ENCODE measurements at regions not wholly inside any gene's neighbourhood (a gene's known extent, or its start where the extent isn't known, plus 50 kb on each side); places are given as distances from the start of the nearest gene placed in this dataset.

- Histone ChIP-seq H3K27me3 (ENCODE audit: insufficient read depth, low read length) (no peaks in the 10 kb centered on the region), H3K4me3 (ENCODE audit: low read length) (no peak overlapping the region), H3K27ac (ENCODE audit: low read length) (no peak overlapping the region), H3K4me1 (ENCODE audit: insufficient read depth, low read length) (no peaks in the 10 kb centered on the region), H3K9ac (ENCODE audit: low read depth, low read length) (no peak overlapping the region), H3K9me3 (ENCODE audit: insufficient read depth, low read depth, low read length) (no peaks in the 10 kb centered on the region; the same call in 1 of the 2 replicates), H3K36me3 (ENCODE audit: insufficient read depth, low read depth, low read length) (no peaks in the 10 kb centered on the region)
These were observed 559.9 kb downstream of the EPM2A start for GRCh38 chr6:145175470-145175869.

GRCh38 chr6:145178391-145178790, 556.9 kb downstream of the EPM2A start:
- Histone ChIP-seq H3K9ac (ENCODE audit: low read depth, low read length) (no peak overlapping the region), H3K4me3 (ENCODE audit: low read length) (no peak overlapping the region), H3K4me1 (ENCODE audit: insufficient read depth, low read length) (no peaks in the 10 kb centered on the region), H3K36me3 (ENCODE audit: insufficient read depth, low read depth, low read length) (no peaks in the 10 kb centered on the region), H3K9me3 (ENCODE audit: insufficient read depth, low read depth, low read length) (no peaks in the 10 kb centered on the region; the same call in 1 of the 2 replicates), H3K27me3 (ENCODE audit: insufficient read depth, low read length) (no peaks in the 10 kb centered on the region), H3K27ac (ENCODE audit: low read length) (no peak overlapping the region)

- Histone ChIP-seq H3K27me3 (ENCODE audit: insufficient read depth, low read length) (no peaks in the 10 kb centered on the region), H3K4me1 (ENCODE audit: insufficient read depth, low read length) (peaks cover 3% of the 10 kb centered on the region; the same call in 1 of the 2 replicates), H3K9ac (ENCODE audit: low read depth, low read length) (no peak overlapping the region), H3K9me3 (ENCODE audit: insufficient read depth, low read depth, low read length) (no peaks in the 10 kb centered on the region), H3K36me3 (ENCODE audit: insufficient read depth, low read depth, low read length) (no peaks in the 10 kb centered on the region), H3K4me3 (ENCODE audit: low read length) (no peak overlapping the region), H3K27ac (ENCODE audit: low read length) (no peak overlapping the region)
These were observed 547.7 kb downstream of the EPM2A start for GRCh38 chr6:145187491-145188206.

- Histone ChIP-seq H3K9me3 (ENCODE audit: insufficient read depth, low read depth, low read length) (no peaks in the 10 kb centered on the region), H3K9ac (ENCODE audit: low read depth, low read length) (no peak overlapping the region), H3K4me3 (ENCODE audit: low read length) (no peak overlapping the region), H3K27me3 (ENCODE audit: insufficient read depth, low read length) (no peaks in the 10 kb centered on the region), H3K27ac (ENCODE audit: low read length) (no peak overlapping the region), H3K36me3 (ENCODE audit: insufficient read depth, low read depth, low read length) (no peaks in the 10 kb centered on the region), H3K4me1 (ENCODE audit: insufficient read depth, low read length) (peaks cover 3% of the 10 kb centered on the region; the same call in 1 of the 2 replicates)
These were observed 545.5 kb downstream of the EPM2A start for GRCh38 chr6:145189836-145190235.

GRCh38 chr6:145194389-145194788, 540.9 kb downstream of the EPM2A start:
- Histone ChIP-seq H3K4me1 (ENCODE audit: insufficient read depth, low read length) (no peaks in the 10 kb centered on the region), H3K27ac (ENCODE audit: low read length) (no peak overlapping the region), H3K9me3 (ENCODE audit: insufficient read depth, low read depth, low read length) (no peaks in the 10 kb centered on the region), H3K27me3 (ENCODE audit: insufficient read depth, low read length) (no peaks in the 10 kb centered on the region), H3K36me3 (ENCODE audit: insufficient read depth, low read depth, low read length) (no peaks in the 10 kb centered on the region), H3K4me3 (ENCODE audit: low read length) (no peak overlapping the region), H3K9ac (ENCODE audit: low read depth, low read length) (no peak overlapping the region)

- Histone ChIP-seq H3K27ac (ENCODE audit: low read length) (no peak overlapping the region), H3K9me3 (ENCODE audit: insufficient read depth, low read depth, low read length) (no peaks in the 10 kb centered on the region), H3K9ac (ENCODE audit: low read depth, low read length) (no peak overlapping the region), H3K27me3 (ENCODE audit: insufficient read depth, low read length) (no peaks in the 10 kb centered on the region), H3K4me3 (ENCODE audit: low read length) (no peak overlapping the region), H3K36me3 (ENCODE audit: insufficient read depth, low read depth, low read length) (no peaks in the 10 kb centered on the region), H3K4me1 (ENCODE audit: insufficient read depth, low read length) (no peaks in the 10 kb centered on the region)
These were observed 535.4 kb downstream of the EPM2A start for GRCh38 chr6:145199961-145200360.

- Histone ChIP-seq H3K27ac (ENCODE audit: low read length) (no peak overlapping the region), H3K4me3 (ENCODE audit: low read length) (no peak overlapping the region), H3K27me3 (ENCODE audit: insufficient read depth, low read length) (no peaks in the 10 kb centered on the region)
These were observed 531.0 kb downstream of the EPM2A start for GRCh38 chr6:145204301-145204700.

GRCh38 chr6:145206247-145206907, 528.9 kb downstream of the EPM2A start:
- Histone ChIP-seq H3K9me3 (ENCODE audit: insufficient read depth, low read depth, low read length) (no peaks in the 10 kb centered on the region), H3K9ac (ENCODE audit: low read depth, low read length) (no peak overlapping the region), H3K27ac (ENCODE audit: low read length) (no peak overlapping the region), H3K4me1 (ENCODE audit: insufficient read depth, low read length) (no peaks in the 10 kb centered on the region), H3K36me3 (ENCODE audit: insufficient read depth, low read depth, low read length) (no peaks in the 10 kb centered on the region), H3K27me3 (ENCODE audit: insufficient read depth, low read length) (no peaks in the 10 kb centered on the region), H3K4me3 (ENCODE audit: low read length) (no peak overlapping the region)

More at GRCh38 chr6:145204301-145204700, 531.0 kb downstream of the EPM2A start:
- Histone ChIP-seq H3K36me3 (ENCODE audit: insufficient read depth, low read depth, low read length) (no peaks in the 10 kb centered on the region), H3K9me3 (ENCODE audit: insufficient read depth, low read depth, low read length) (no peaks in the 10 kb centered on the region), H3K4me1 (ENCODE audit: insufficient read depth, low read length) (no peaks in the 10 kb centered on the region), H3K9ac (ENCODE audit: low read depth, low read length) (no peak overlapping the region)

GRCh38 chr6:145208474-145208873, 526.8 kb downstream of the EPM2A start:
- H3K27me3 ChIP-seq (ENCODE audit: insufficient read depth, low read length), result no peaks in the 10 kb centered on the region
- H3K36me3 ChIP-seq (ENCODE audit: insufficient read depth, low read depth, low read length), result no peaks in the 10 kb centered on the region
- no peak overlapping the region for H3K9ac ChIP-seq (ENCODE audit: low read depth, low read length)
- H3K27ac ChIP-seq (ENCODE audit: low read length), result no peak overlapping the region
- H3K4me3 ChIP-seq (ENCODE audit: low read length), result no peak overlapping the region
- H3K9me3 ChIP-seq (ENCODE audit: insufficient read depth, low read depth, low read length), result no peaks in the 10 kb centered on the region
- no peaks in the 10 kb centered on the region for H3K4me1 ChIP-seq (ENCODE audit: insufficient read depth, low read length)

GRCh38 chr6:145209272-145209671, 526.0 kb downstream of the EPM2A start:
- Histone ChIP-seq H3K9me3 (ENCODE audit: insufficient read depth, low read depth, low read length) (no peaks in the 10 kb centered on the region), H3K27ac (ENCODE audit: low read length) (no peak overlapping the region), H3K4me3 (ENCODE audit: low read length) (no peak overlapping the region), H3K4me1 (ENCODE audit: insufficient read depth, low read length) (no peaks in the 10 kb centered on the region), H3K27me3 (ENCODE audit: insufficient read depth, low read length) (no peaks in the 10 kb centered on the region), H3K9ac (ENCODE audit: low read depth, low read length) (no peak overlapping the region), H3K36me3 (ENCODE audit: insufficient read depth, low read depth, low read length) (no peaks in the 10 kb centered on the region)

GRCh38 chr6:145212813-145213212, 522.5 kb downstream of the EPM2A start:
- H3K9ac ChIP-seq (ENCODE audit: low read depth, low read length), result no peak overlapping the region
- H3K27ac ChIP-seq (ENCODE audit: low read length), result no peak overlapping the region
- H3K27me3 ChIP-seq (ENCODE audit: insufficient read depth, low read length), result no peaks in the 10 kb centered on the region
- H3K9me3 ChIP-seq (ENCODE audit: insufficient read depth, low read depth, low read length), result no peaks in the 10 kb centered on the region
- no peak overlapping the region for H3K4me3 ChIP-seq (ENCODE audit: low read length)
- no peaks in the 10 kb centered on the region for H3K4me1 ChIP-seq (ENCODE audit: insufficient read depth, low read length)
- H3K36me3 ChIP-seq (ENCODE audit: insufficient read depth, low read depth, low read length), result no peaks in the 10 kb centered on the region

- Histone ChIP-seq H3K27me3 (ENCODE audit: insufficient read depth, low read length) (no peaks in the 10 kb centered on the region), H3K36me3 (ENCODE audit: insufficient read depth, low read depth, low read length) (no peaks in the 10 kb centered on the region), H3K4me3 (ENCODE audit: low read length) (no peak overlapping the region), H3K27ac (ENCODE audit: low read length) (no peak overlapping the region), H3K4me1 (ENCODE audit: insufficient read depth, low read length) (no peaks in the 10 kb centered on the region), H3K9me3 (ENCODE audit: insufficient read depth, low read depth, low read length) (no peaks in the 10 kb centered on the region), H3K9ac (ENCODE audit: low read depth, low read length) (no peak overlapping the region)
These were observed 521.7 kb downstream of the EPM2A start for GRCh38 chr6:145213614-145214013.

All from iPS-20b (cell line).